ENCODE measurements at regions not wholly inside any gene's neighbourhood (a gene's known extent, or its start where the extent isn't known, plus 50 kb on each side); places are given as distances from the start of the nearest gene placed in this dataset.

GRCh38 chr21:23712166-23712565 lies 1895.1 kb downstream of the MRPL39 start:
- TF ChIP-seq, protein P1, sequence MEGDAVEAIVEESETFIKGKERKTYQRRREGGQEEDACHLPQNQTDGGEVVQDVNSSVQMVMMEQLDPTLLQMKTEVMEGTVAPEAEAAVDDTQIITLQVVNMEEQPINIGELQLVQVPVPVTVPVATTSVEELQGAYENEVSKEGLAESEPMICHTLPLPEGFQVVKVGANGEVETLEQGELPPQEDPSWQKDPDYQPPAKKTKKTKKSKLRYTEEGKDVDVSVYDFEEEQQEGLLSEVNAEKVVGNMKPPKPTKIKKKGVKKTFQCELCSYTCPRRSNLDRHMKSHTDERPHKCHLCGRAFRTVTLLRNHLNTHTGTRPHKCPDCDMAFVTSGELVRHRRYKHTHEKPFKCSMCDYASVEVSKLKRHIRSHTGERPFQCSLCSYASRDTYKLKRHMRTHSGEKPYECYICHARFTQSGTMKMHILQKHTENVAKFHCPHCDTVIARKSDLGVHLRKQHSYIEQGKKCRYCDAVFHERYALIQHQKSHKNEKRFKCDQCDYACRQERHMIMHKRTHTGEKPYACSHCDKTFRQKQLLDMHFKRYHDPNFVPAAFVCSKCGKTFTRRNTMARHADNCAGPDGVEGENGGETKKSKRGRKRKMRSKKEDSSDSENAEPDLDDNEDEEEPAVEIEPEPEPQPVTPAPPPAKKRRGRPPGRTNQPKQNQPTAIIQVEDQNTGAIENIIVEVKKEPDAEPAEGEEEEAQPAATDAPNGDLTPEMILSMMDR (IDR thresholded peaks at IDR 0.05), result no peak
- no peak for TF ChIP-seq POLR2AphosphoS5 (IDR thresholded peaks at IDR 0.05)
- TF ChIP-seq POLR2A (IDR thresholded peaks at IDR 0.05), result no peak
